HepG2 (cell line): ENCODE measurements at regions not wholly inside any gene's neighbourhood (a gene's known extent, or its start where the extent isn't known, plus 50 kb on each side); places are given as distances from the start of the nearest gene placed in this dataset.

Experiments used
- ATAC-seq: fragments of 200-7000 bp; cut with Tn5 transposase; 3 replicates; pipeline ENCODE4 v1.9.1; 2020; ENCODE audit warnings: mild to moderate bottlenecking, moderate library complexity
- BruUV-seq: library from RNA; stranded (reverse); fragments of 400-500 nt; replicated peaks from 2 replicates; lab custom pipeline; 2021; lab: Mats Ljungman, UMichigan
- CTCF ChIA-PET: fragments of 300-600 bp; formaldehyde crosslinking; extraction: SDS; loops from one replicate; lab custom pipeline; 2021; ENCODE audit warnings: low total read pairs, inconsistent platforms, low intra/inter-chr PET ratio; lab: Yijun Ruan, JAX
- POLR2A ChIA-PET: fragments of 350-600 bp; sonication (Branson Sonifier 250); formaldehyde crosslinking; loops from one replicate; lab custom pipeline; 2020; ENCODE audit warnings: antibody characterized with exemption, inconsistent platforms; lab: Yijun Ruan, JAX
- DNase-seq: peaks from one replicate; pipeline ENCODE4 v3.0.0-alpha.2; 2015; ENCODE audit warnings: low spot score
- FAIRE-seq: peaks from 3 replicates; lab custom pipeline; 2011; peaks lifted over from hg19 to GRCh38; lab: Jason Lieb, UNC
- H2AFZ ChIP-seq: one replicate; pipeline ENCODE4 v1.6.1; 2011; ENCODE audit warnings: low read length, inconsistent platforms
- H3K27ac ChIP-seq: fragments of 300-600 bp; 3 replicates; pipeline ENCODE4 v1.8.0; 2011; ENCODE audit warnings: mixed run types, mild to moderate bottlenecking, mixed read lengths, low read length, inconsistent platforms; ENCODE audit not compliant: insufficient read depth; ENCODE audit errors: extremely low read length
- H3K27me3 ChIP-seq, 2 experiments: fragments of 200-600 bp in 1 of 2; 2 replicates in 1 of 2; 3 replicates in 1 of 2; pipeline versions ENCODE4 v1.6.0 to v1.8.0; 2011; ENCODE audit warnings: low read length in 2 of 2, mild to moderate bottlenecking in 2 of 2, moderate library complexity in 2 of 2, inconsistent platforms in 1 of 2; ENCODE audit not compliant: insufficient read depth in 2 of 2, control insufficient read depth in 1 of 2
- H3K36me3 ChIP-seq, 2 experiments: fragments of 200-600 bp in 1 of 2; replicated peaks in 1 of 2; 2 replicates in 1 of 2; 3 replicates in 1 of 2; pipeline versions ENCODE4 v1.5.1 to v1.8.0; 2011; ENCODE audit warnings: low read length in 2 of 2, inconsistent platforms in 1 of 2; ENCODE audit not compliant: insufficient read depth in 2 of 2, control insufficient read depth in 1 of 2
- H3K4me1 ChIP-seq: 2 replicates; pipeline ENCODE4 v1.5.1; 2012; ENCODE audit warnings: low read length, inconsistent platforms; ENCODE audit not compliant: insufficient read depth
- H3K4me2 ChIP-seq: 2 replicates; pipeline ENCODE4 v1.6.0; 2011; ENCODE audit warnings: low read depth, low read length, inconsistent platforms
- H3K4me3 ChIP-seq, 3 experiments: fragments of 200-600 bp in 1 of 3; sonication (generic), shearing (Covaris generic) in 1 of 3; replicated peaks in 1 of 3; 2 replicates each; pipeline ENCODE4 v1.5.1; 2011 to 2016; ENCODE audit warnings: low read length in 3 of 3, inconsistent platforms in 2 of 3, low read depth in 2 of 3, mild to moderate bottlenecking in 2 of 3, control low read depth in 1 of 3, mixed read lengths in 1 of 3; ENCODE audit not compliant: insufficient read depth in 1 of 3
- H3K79me2 ChIP-seq: one replicate; pipeline ENCODE4 v1.6.1; 2011; ENCODE audit warnings: low read length, inconsistent platforms; ENCODE audit not compliant: insufficient read depth
- H3K9ac ChIP-seq: 2 replicates; pipeline ENCODE4 v1.6.0; 2011; ENCODE audit warnings: mild to moderate bottlenecking, low read depth, low read length, inconsistent platforms; ENCODE audit not compliant: insufficient read depth
- H3K9me3 ChIP-seq: 2 replicates; pipeline ENCODE4 v1.5.1; 2012; ENCODE audit warnings: mild to moderate bottlenecking, low read length
- H4K20me1 ChIP-seq: 2 replicates; pipeline ENCODE4 v1.6.0; 2011; ENCODE audit warnings: inconsistent platforms, mild to moderate bottlenecking, low read length, moderate library complexity; ENCODE audit not compliant: insufficient read depth
- KDM2A ChIP-seq: sonication (generic); formaldehyde crosslinking; IDR thresholded peaks from 2 replicates; pipeline ENCODE4 v1.4.0; 2020; ENCODE audit warnings: low read depth, missing genetic modification reagents, borderline replicate concordance
- LCORL ChIP-seq, 2 experiments: fragments of 450-650 bp in 1 of 2; sonication (generic) in 1 of 2; formaldehyde crosslinking in 1 of 2; IDR thresholded peaks; 2 replicates each; pipeline versions ENCODE4 v1.5.0 to v1.6.1; 2017 to 2020; ENCODE audit warnings: antibody characterized with exemption in 1 of 2, missing genetic modification reagents in 1 of 2
- TSC22D2 ChIP-seq: sonication (generic); formaldehyde crosslinking; IDR thresholded peaks from 2 replicates; pipeline ENCODE4 v1.5.1; 2020; ENCODE audit warnings: missing genetic modification reagents, mild to moderate bottlenecking, borderline replicate concordance
- ZNF777 ChIP-seq: sonication (generic); formaldehyde crosslinking; IDR thresholded peaks from 2 replicates; pipeline ENCODE4 v1.4.0; 2020; ENCODE audit warnings: missing genetic modification reagents
- ZSCAN20 ChIP-seq: sonication (generic); formaldehyde crosslinking; IDR thresholded peaks from 2 replicates; pipeline ENCODE4 v1.4.0; 2020; ENCODE audit warnings: missing genetic modification reagents, mild to moderate bottlenecking, borderline replicate concordance
- WGBS: methylation state at CpG from one replicate; pipeline ENCODE4 v1.1.6; 2017; ENCODE audit warnings: low lambda C conversion rate; 5-methylcytosine and 5-hydroxymethylcytosine counted together
- in situ Hi-C: cut with HindIII; loops from 2 replicates; pipeline ENCODE4 v1.10.0; 2017; ENCODE audit warnings: low pct_unique_long_range_greater_than_20kb; ENCODE audit not compliant: extremely low pct_ligation_motif_present
- intact Hi-C: fragments of 100-400 bp; cut with micrococcal nuclease; formaldehyde crosslinking; loops from one replicate; pipeline ENCODE4 v1.10.0; 2022; ENCODE audit not compliant: unreplicated experiment
- TF ChIP-seq, protein P1 (sequence below): sonication (generic); formaldehyde crosslinking; IDR thresholded peaks from 2 replicates; pipeline ENCODE4 v1.5.0; 2020; ENCODE audit warnings: mild to moderate bottlenecking, missing genetic modification reagents
- TF ChIP-seq, protein P2 (sequence below): sonication (generic); formaldehyde crosslinking; IDR thresholded peaks from 2 replicates; pipeline ENCODE4 v1.5.0; 2020; ENCODE audit warnings: missing genetic modification reagents
- TF ChIP-seq, protein P3 (sequence below): sonication (generic); formaldehyde crosslinking; IDR thresholded peaks from 2 replicates; pipeline ENCODE4 v1.4.0; 2020; ENCODE audit warnings: missing genetic modification reagents, borderline replicate concordance
- TF ChIP-seq, protein P4 (sequence below): sonication (generic); formaldehyde crosslinking; IDR thresholded peaks from 2 replicates; pipeline ENCODE4 v1.5.1; 2020; ENCODE audit warnings: missing genetic modification reagents, mild to moderate bottlenecking, borderline replicate concordance

DNA sequence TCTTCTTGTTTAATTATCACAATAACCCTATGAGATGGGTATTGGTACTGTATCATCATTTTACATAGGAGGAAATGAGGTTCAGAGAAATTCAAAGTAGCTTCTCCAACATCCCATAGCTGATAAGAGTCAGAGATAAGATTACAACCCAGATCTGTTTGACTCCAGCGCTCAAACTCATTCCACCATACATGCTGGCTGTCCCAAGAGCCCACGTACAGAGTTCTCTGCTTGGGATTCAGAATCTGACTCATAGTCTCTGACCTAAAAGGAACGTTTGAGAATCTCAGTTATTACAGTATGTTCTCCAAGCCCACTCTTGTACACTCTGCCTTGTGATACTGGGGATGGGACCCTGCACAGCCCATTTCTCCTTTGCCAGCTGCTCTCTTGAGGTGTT, 90.2 kb downstream of the TMEM215 start:
- ATAC-seq, result no peak
- no peak overlapping the region for H3K9ac ChIP-seq
- H3K4me1 ChIP-seq, result no peaks in the 10 kb centered on the region
- TF ChIP-seq TSC22D2, result no peak
- no peaks in the 10 kb centered on the region for H3K36me3 ChIP-seq
- FAIRE-seq, result no peak
- no TSS peak for BruUV-seq
- no peak for DNase-seq
- 10% methylated on average over 2 of the region's 3 CpGs for WGBS
- in situ Hi-C loops, result no loop called here
- H3K4me3 ChIP-seq, result no peak overlapping the region
- no peaks in the 10 kb centered on the region for H3K79me2 ChIP-seq
- no peak overlapping the region for H2AFZ ChIP-seq
- peaks cover 0 to 8% of the 10 kb centered on the region in 2 experiments; a peak in 2 of 5 replicates for H3K27me3 ChIP-seq
- intact Hi-C loops, result no loop called here
- POLR2A ChIA-PET, result no interaction called here
- H3K27ac ChIP-seq, result no peak overlapping the region
- CTCF ChIA-PET, result no interaction called here
- no peaks in the 10 kb centered on the region for H3K9me3 ChIP-seq
- no peaks in the 10 kb centered on the region for H4K20me1 ChIP-seq
- no peak overlapping the region for H3K4me2 ChIP-seq

DNA sequence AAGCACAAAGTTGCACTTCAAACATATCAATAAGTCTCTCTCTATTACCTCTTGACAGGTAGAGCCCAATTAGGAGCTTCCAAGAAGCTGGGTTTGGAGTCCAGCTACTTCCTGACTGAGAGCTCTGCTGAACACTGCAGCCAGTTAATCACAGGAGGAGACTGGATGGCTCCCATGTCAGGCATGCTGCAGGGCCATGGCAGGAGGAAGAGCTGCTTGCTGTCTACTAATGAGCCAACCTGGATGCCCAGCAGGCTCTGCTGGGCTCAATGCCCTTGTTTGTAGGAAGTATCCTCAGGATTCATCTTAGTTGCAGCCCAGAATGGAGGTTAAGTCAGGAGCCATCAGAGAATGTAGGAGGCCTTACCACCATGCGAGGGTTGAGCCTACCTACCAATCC, 91.9 kb downstream of the TMEM215 start:
- DNase-seq (no peak), FAIRE-seq (no peak), ATAC-seq (no peak)
- in situ Hi-C loops, result no loop called here
- no peaks in the 10 kb centered on the region for H3K36me3 ChIP-seq
- H4K20me1 ChIP-seq, result no peaks in the 10 kb centered on the region
- H3K79me2 ChIP-seq, result no peaks in the 10 kb centered on the region
- no peak overlapping the region for H3K9ac ChIP-seq
- H3K27me3 ChIP-seq, result peaks cover 0 to 8% of the 10 kb centered on the region in 2 experiments; a peak in 2 of 5 replicates
- no peaks in the 10 kb centered on the region for H3K9me3 ChIP-seq
- CTCF ChIA-PET, result no interaction called here
- BruUV-seq, result no TSS peak
- H3K4me2 ChIP-seq, result no peak overlapping the region
- intact Hi-C loops, result no loop called here
- 0% methylated on average over 1 of the region's 1 CpG for WGBS
- H3K4me1 ChIP-seq, result no peaks in the 10 kb centered on the region
- no peak overlapping the region for H2AFZ ChIP-seq
- H3K27ac ChIP-seq, result no peak overlapping the region
- H3K4me3 ChIP-seq, result no peak overlapping the region
- POLR2A ChIA-PET, result no interaction called here
- TF ChIP-seq, protein P1, sequence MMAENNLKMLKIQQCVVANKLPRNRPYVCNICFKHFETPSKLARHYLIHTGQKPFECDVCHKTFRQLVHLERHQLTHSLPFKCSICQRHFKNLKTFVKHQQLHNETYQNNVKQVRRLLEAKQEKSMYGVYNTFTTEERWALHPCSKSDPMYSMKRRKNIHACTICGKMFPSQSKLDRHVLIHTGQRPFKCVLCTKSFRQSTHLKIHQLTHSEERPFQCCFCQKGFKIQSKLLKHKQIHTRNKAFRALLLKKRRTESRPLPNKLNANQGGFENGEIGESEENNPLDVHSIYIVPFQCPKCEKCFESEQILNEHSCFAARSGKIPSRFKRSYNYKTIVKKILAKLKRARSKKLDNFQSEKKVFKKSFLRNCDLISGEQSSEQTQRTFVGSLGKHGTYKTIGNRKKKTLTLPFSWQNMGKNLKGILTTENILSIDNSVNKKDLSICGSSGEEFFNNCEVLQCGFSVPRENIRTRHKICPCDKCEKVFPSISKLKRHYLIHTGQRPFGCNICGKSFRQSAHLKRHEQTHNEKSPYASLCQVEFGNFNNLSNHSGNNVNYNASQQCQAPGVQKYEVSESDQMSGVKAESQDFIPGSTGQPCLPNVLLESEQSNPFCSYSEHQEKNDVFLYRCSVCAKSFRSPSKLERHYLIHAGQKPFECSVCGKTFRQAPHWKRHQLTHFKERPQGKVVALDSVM, result no peak
- TF ChIP-seq KDM2A (CRISPR knock-in tag), result no peak
- no peak for TF ChIP-seq ZSCAN20 (CRISPR knock-in tag)
- TF ChIP-seq LCORL (IDR thresholded peaks at IDR 0.05), result no peak
- no peak for TF ChIP-seq LCORL (CRISPR knock-in tag; IDR thresholded peaks at IDR 0.05)
- TF ChIP-seq, protein P2, sequence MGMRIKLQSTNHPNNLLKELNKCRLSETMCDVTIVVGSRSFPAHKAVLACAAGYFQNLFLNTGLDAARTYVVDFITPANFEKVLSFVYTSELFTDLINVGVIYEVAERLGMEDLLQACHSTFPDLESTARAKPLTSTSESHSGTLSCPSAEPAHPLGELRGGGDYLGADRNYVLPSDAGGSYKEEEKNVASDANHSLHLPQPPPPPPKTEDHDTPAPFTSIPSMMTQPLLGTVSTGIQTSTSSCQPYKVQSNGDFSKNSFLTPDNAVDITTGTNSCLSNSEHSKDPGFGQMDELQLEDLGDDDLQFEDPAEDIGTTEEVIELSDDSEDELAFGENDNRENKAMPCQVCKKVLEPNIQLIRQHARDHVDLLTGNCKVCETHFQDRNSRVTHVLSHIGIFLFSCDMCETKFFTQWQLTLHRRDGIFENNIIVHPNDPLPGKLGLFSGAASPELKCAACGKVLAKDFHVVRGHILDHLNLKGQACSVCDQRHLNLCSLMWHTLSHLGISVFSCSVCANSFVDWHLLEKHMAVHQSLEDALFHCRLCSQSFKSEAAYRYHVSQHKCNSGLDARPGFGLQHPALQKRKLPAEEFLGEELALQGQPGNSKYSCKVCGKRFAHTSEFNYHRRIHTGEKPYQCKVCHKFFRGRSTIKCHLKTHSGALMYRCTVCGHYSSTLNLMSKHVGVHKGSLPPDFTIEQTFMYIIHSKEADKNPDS, result no peak
- TF ChIP-seq, protein P3, sequence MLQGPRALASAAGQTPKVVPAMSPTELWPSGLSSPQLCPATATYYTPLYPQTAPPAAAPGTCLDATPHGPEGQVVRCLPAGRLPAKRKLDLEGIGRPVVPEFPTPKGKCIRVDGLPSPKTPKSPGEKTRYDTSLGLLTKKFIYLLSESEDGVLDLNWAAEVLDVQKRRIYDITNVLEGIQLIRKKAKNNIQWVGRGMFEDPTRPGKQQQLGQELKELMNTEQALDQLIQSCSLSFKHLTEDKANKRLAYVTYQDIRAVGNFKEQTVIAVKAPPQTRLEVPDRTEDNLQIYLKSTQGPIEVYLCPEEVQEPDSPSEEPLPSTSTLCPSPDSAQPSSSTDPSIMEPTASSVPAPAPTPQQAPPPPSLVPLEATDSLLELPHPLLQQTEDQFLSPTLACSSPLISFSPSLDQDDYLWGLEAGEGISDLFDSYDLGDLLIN (CRISPR knock-in tag), result no peak
- no peak for TF ChIP-seq ZNF777 (CRISPR knock-in tag)
- TF ChIP-seq, protein P4, sequence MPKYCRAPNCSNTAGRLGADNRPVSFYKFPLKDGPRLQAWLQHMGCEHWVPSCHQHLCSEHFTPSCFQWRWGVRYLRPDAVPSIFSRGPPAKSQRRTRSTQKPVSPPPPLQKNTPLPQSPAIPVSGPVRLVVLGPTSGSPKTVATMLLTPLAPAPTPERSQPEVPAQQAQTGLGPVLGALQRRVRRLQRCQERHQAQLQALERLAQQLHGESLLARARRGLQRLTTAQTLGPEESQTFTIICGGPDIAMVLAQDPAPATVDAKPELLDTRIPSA (CRISPR knock-in tag), result no peak
